Prostate gland (tissue), 2 donors: ENCODE measurements at regions not wholly inside any gene's neighbourhood (a gene's known extent, or its start where the extent isn't known, plus 50 kb on each side); places are given as distances from the start of the nearest gene placed in this dataset.

Experiments used
- POLR2A ChIP-seq: fragments of 450-650 bp; IDR thresholded peaks from one replicate; pipeline ENCODE4 v1.6.1; 2016; ENCODE audit warnings: antibody characterized with exemption, mild to moderate bottlenecking
- POLR2AphosphoS5 ChIP-seq: sonication (generic); formaldehyde crosslinking; IDR thresholded peaks from one replicate; pipeline ENCODE4 v1.6.1; 2017; ENCODE audit warnings: antibody characterized with exemption
- TF ChIP-seq, protein P1 (sequence below), 4 experiments: fragments of 200-600 bp in 2 of 4; fragments of 450-650 bp in 2 of 4; sonication (generic) in 2 of 4; IDR thresholded peaks; 1 replicate in 3 of 4; 2 replicates in 1 of 4; pipeline ENCODE4 v1.5.1; 2016 to 2019; ENCODE audit warnings: antibody characterized with exemption in 4 of 4, mild to moderate bottlenecking in 2 of 4, moderate library complexity in 2 of 4

DNA sequence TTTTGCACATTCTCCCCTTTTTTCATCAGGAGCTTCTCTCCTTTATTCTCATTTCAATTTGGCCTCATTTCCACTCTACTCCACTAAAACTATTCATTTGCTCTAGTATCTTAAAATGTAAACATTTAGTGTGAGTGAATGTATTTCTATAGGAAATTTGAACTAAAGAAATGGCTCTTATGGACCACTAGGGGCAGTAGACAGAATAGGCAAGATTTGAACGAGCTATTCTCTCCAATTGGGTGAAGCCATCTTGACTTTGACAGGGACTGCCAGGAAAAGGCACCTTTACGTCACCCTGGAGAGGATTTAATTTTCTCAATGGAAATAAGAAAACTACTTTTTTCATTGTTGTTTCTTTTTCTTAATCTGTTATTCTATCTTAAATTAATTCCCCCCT is 666.3 kb downstream of the DNAH5 start:
- TF ChIP-seq, protein P1, sequence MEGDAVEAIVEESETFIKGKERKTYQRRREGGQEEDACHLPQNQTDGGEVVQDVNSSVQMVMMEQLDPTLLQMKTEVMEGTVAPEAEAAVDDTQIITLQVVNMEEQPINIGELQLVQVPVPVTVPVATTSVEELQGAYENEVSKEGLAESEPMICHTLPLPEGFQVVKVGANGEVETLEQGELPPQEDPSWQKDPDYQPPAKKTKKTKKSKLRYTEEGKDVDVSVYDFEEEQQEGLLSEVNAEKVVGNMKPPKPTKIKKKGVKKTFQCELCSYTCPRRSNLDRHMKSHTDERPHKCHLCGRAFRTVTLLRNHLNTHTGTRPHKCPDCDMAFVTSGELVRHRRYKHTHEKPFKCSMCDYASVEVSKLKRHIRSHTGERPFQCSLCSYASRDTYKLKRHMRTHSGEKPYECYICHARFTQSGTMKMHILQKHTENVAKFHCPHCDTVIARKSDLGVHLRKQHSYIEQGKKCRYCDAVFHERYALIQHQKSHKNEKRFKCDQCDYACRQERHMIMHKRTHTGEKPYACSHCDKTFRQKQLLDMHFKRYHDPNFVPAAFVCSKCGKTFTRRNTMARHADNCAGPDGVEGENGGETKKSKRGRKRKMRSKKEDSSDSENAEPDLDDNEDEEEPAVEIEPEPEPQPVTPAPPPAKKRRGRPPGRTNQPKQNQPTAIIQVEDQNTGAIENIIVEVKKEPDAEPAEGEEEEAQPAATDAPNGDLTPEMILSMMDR (IDR thresholded peaks at IDR 0.05): peak in 1 of 4 experiments; percentile 21
- no peak for TF ChIP-seq POLR2A
- TF ChIP-seq POLR2AphosphoS5: no peak
